OCI-LY7 (cell line): ENCODE measurements at regions not wholly inside any gene's neighbourhood (a gene's known extent, or its start where the extent isn't known, plus 50 kb on each side); places are given as distances from the start of the nearest gene placed in this dataset.

ENCODE experiments used
- BruUV-seq: library from RNA; stranded (reverse); fragments of 400-500 nt; replicated peaks from 2 replicates; lab custom pipeline; 2021; lab: Mats Ljungman, UMichigan
- CTCF ChIA-PET: fragments of 300-600 bp; sonication (Branson Sonifier 250); formaldehyde crosslinking; loops from one replicate; lab custom pipeline; 2022; ENCODE audit warnings: antibody characterized with exemption; ENCODE audit not compliant: unreplicated experiment; lab: Charles Lee
- POLR2A ChIA-PET: fragments of 300-600 bp; sonication (Branson Sonifier 250); formaldehyde crosslinking; loops from one replicate; lab custom pipeline; 2022; ENCODE audit warnings: antibody characterized with exemption; lab: Charles Lee
- DNase-seq: peaks from one replicate; pipeline ENCODE4 v3.0.0-alpha.2; 2015; ENCODE audit warnings: low spot score
- H2AFZ ChIP-seq: fragments of 200-600 bp; sonication (generic), shearing (Covaris generic); 2 replicates; pipeline ENCODE4 v1.6.1; 2014; ENCODE audit warnings: mild to moderate bottlenecking, antibody characterized with exemption, low read length, moderate library complexity
- H3K27ac ChIP-seq: fragments of 200-600 bp; sonication (generic); 2 replicates; pipeline ENCODE4 v1.5.1; 2014; ENCODE audit warnings: mixed run types, low read depth, mild to moderate bottlenecking, moderate library complexity, low read length, inconsistent platforms; ENCODE audit not compliant: poor library complexity, severe bottlenecking
- H3K36me3 ChIP-seq: fragments of 200-600 bp; sonication (generic); 2 replicates; pipeline ENCODE4 v1.6.1; 2014; ENCODE audit warnings: mild to moderate bottlenecking, antibody characterized with exemption, low read length, moderate library complexity, mixed read lengths; ENCODE audit not compliant: insufficient read depth
- H3K4me1 ChIP-seq: fragments of 200-600 bp; sonication (generic); 2 replicates; pipeline ENCODE4 v1.5.1; 2014; ENCODE audit warnings: mild to moderate bottlenecking, low read length; ENCODE audit not compliant: insufficient read depth, poor library complexity, severe bottlenecking
- H3K4me2 ChIP-seq: fragments of 200-600 bp; sonication (generic); 2 replicates; pipeline ENCODE4 v1.6.1; 2014; ENCODE audit warnings: mild to moderate bottlenecking, low read length
- H3K4me3 ChIP-seq: fragments of 200-600 bp; sonication (generic); 2 replicates; pipeline ENCODE4 v1.5.1; 2014; ENCODE audit warnings: mild to moderate bottlenecking, low read depth, low read length; ENCODE audit not compliant: poor library complexity, severe bottlenecking
- H3K79me2 ChIP-seq: fragments of 200-600 bp; sonication (generic); 2 replicates; pipeline ENCODE4 v1.6.1; 2016; ENCODE audit warnings: low read depth, mild to moderate bottlenecking, low read length, moderate library complexity, mixed read lengths; ENCODE audit not compliant: insufficient read depth
- H3K9me2 ChIP-seq: fragments of 200-600 bp; sonication (generic); 2 replicates; pipeline ENCODE4 v1.6.1; 2016; ENCODE audit warnings: mild to moderate bottlenecking, low read length, mixed read lengths; ENCODE audit not compliant: insufficient read depth
- H3K9me3 ChIP-seq: fragments of 200-600 bp; sonication (generic); 2 replicates; pipeline ENCODE4 v1.6.1; 2014; ENCODE audit warnings: mild to moderate bottlenecking, mixed run types, low read length, mixed read lengths
- H4K20me1 ChIP-seq: fragments of 200-600 bp; sonication (generic); 2 replicates; pipeline ENCODE4 v1.6.1; 2014; ENCODE audit warnings: mild to moderate bottlenecking, antibody characterized with exemption, low read length, moderate library complexity, mixed read lengths; ENCODE audit not compliant: insufficient read depth
- EZH2phosphoT487 ChIP-seq: fragments of 200-600 bp; sonication (generic); IDR thresholded peaks from 2 replicates; pipeline ENCODE4 v1.6.1; 2018; ENCODE audit warnings: low read depth, borderline replicate concordance, mild to moderate bottlenecking, mixed run types, antibody characterized with exemption, low read length, moderate library complexity, mixed read lengths
- intact Hi-C: fragments of 100-400 bp; cut with micrococcal nuclease; formaldehyde crosslinking; loops from one replicate; pipeline ENCODE4 v1.10.0; 2022; ENCODE audit not compliant: unreplicated experiment
- TF ChIP-seq, protein P1 (sequence below): fragments of 200-600 bp; sonication (generic); conservative IDR thresholded peaks from 2 replicates; pipeline ENCODE4 v1.5.1; 2014; ENCODE audit warnings: mild to moderate bottlenecking, antibody characterized with exemption, low read length, moderate library complexity, mixed read lengths

GRCh38 chr16:85200471-85201278, 88.4 kb upstream of the CIBAR2 start:
- no peaks in the 10 kb centered on the region for H3K79me2 ChIP-seq
- H3K36me3 ChIP-seq, result no peaks in the 10 kb centered on the region
- no TSS peak for BruUV-seq
- CTCF ChIA-PET, result no interaction called here
- peaks cover 4% of the 10 kb centered on the region for H3K4me1 ChIP-seq
- TF ChIP-seq, protein P1, sequence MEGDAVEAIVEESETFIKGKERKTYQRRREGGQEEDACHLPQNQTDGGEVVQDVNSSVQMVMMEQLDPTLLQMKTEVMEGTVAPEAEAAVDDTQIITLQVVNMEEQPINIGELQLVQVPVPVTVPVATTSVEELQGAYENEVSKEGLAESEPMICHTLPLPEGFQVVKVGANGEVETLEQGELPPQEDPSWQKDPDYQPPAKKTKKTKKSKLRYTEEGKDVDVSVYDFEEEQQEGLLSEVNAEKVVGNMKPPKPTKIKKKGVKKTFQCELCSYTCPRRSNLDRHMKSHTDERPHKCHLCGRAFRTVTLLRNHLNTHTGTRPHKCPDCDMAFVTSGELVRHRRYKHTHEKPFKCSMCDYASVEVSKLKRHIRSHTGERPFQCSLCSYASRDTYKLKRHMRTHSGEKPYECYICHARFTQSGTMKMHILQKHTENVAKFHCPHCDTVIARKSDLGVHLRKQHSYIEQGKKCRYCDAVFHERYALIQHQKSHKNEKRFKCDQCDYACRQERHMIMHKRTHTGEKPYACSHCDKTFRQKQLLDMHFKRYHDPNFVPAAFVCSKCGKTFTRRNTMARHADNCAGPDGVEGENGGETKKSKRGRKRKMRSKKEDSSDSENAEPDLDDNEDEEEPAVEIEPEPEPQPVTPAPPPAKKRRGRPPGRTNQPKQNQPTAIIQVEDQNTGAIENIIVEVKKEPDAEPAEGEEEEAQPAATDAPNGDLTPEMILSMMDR, result no peak
- TF ChIP-seq EZH2phosphoT487, result no peak
- H2AFZ ChIP-seq, result no peak overlapping the region
- DNase-seq, result no peak
- H3K27ac ChIP-seq, result no peak overlapping the region
- no peaks in the 10 kb centered on the region for H3K9me2 ChIP-seq
- POLR2A ChIA-PET, result interaction anchor here (0.8 kb wide), 1 partner anchor 16 kb away, joined by 3 read pairs; no protein-coding TSS in a partner anchor
- no peak overlapping the region for H3K4me3 ChIP-seq
- H3K4me2 ChIP-seq, result no peak overlapping the region
- no peaks in the 10 kb centered on the region for H3K9me3 ChIP-seq
- H4K20me1 ChIP-seq, result no peaks in the 10 kb centered on the region
- intact Hi-C loops, result no loop called here

- ChIA-PET CTCF (no interaction called here), POLR2A (no interaction called here)
- no peak overlapping the region for H3K27ac ChIP-seq
- H3K9me2 ChIP-seq, result no peaks in the 10 kb centered on the region
- no peak overlapping the region for H3K4me2 ChIP-seq
- BruUV-seq, result no TSS peak
- no peaks in the 10 kb centered on the region for H3K9me3 ChIP-seq
- H2AFZ ChIP-seq, result no peak overlapping the region
- H3K36me3 ChIP-seq, result no peaks in the 10 kb centered on the region
- H4K20me1 ChIP-seq, result no peaks in the 10 kb centered on the region
- no peaks in the 10 kb centered on the region for H3K79me2 ChIP-seq
- intact Hi-C loops, result no loop called here
- peaks cover 4% of the 10 kb centered on the region for H3K4me1 ChIP-seq
- H3K4me3 ChIP-seq, result no peak overlapping the region
- no peak for DNase-seq
- TF ChIP-seq EZH2phosphoT487, result no peak
- TF ChIP-seq, protein P1, result no peak
Observed at GRCh38 chr16:85201574-85201973, 89.3 kb upstream of the CIBAR2 start.

- no peak for TF ChIP-seq EZH2phosphoT487
- TF ChIP-seq, protein P1, result no peak
- Histone ChIP-seq H3K4me1 (peaks cover 4% of the 10 kb centered on the region), H3K4me2 (no peak overlapping the region), H4K20me1 (no peaks in the 10 kb centered on the region), H3K79me2 (no peaks in the 10 kb centered on the region), H3K9me2 (no peaks in the 10 kb centered on the region), H2AFZ (no peak overlapping the region), H3K27ac (no peak overlapping the region), H3K9me3 (no peaks in the 10 kb centered on the region), H3K36me3 (no peaks in the 10 kb centered on the region), H3K4me3 (no peak overlapping the region)
- no peak for DNase-seq
- intact Hi-C loops, result no loop called here
- POLR2A ChIA-PET, result no interaction called here
- CTCF ChIA-PET, result no interaction called here
- no TSS peak for BruUV-seq
Observed at GRCh38 chr16:85202051-85202601, 89.9 kb upstream of the CIBAR2 start.
